ENCODE measurements at regions not wholly inside any gene's neighbourhood (a gene's known extent, or its start where the extent isn't known, plus 50 kb on each side); places are given as distances from the start of the nearest gene placed in this dataset.

- no peaks in the 10 kb centered on the region for H3K36me3 ChIP-seq (ENCODE audit: control insufficient read depth, insufficient read depth, low read length)
- 82 to 83% methylated on average over 1 of the region's 1 CpG for WGBS, 2 experiments (ENCODE audit: insufficient coverage in 2 of 2)
- no peaks in the 10 kb centered on the region for H3K4me1 ChIP-seq (ENCODE audit: control insufficient read depth, insufficient read depth, low read length, poor library complexity, severe bottlenecking)
- no peak overlapping the region for H3K27ac ChIP-seq (ENCODE audit: low read depth, low read length, severe bottlenecking)
- H3K9me3 ChIP-seq (ENCODE audit: control insufficient read depth, low read length): no peaks in the 10 kb centered on the region
- no peak overlapping the region for H3K4me3 ChIP-seq (ENCODE audit: extremely low read depth, insufficient read depth, low read length, poor library complexity, severe bottlenecking)
These were observed 804.2 kb upstream of the SLITRK1 start for GRCh38 chr13:84686458-84686857.

DNA sequence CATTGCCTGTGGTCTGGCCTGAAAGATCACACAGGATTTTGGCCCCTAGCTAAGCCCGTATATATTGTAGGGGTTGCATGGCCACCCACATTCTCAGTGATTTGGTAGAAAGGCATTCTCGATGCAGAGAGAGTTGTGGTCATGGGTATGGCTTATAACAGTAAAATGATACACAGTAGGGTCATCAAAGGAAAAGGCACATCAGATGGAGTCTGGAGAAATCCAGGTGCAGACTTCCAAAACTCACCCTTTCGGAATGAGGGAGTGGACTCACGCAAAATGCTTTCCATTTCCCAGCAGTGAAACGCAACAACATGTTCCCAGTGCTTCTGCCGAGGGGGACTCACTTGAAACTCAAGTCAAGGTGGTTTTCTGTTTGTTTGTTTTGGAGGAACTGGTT is 802.5 kb upstream of the SLITRK1 start:
- WGBS, 2 experiments (ENCODE audit: insufficient coverage in 2 of 2): 85 to 93% methylated on average over 4 to 5 of the region's 6 CpGs
- Histone ChIP-seq H3K36me3 (ENCODE audit: control insufficient read depth, insufficient read depth, low read length) (no peaks in the 10 kb centered on the region), H3K27ac (ENCODE audit: low read depth, low read length, severe bottlenecking) (no peak overlapping the region), H3K4me1 (ENCODE audit: control insufficient read depth, insufficient read depth, low read length, poor library complexity, severe bottlenecking) (no peaks in the 10 kb centered on the region), H3K9me3 (ENCODE audit: control insufficient read depth, low read length) (no peaks in the 10 kb centered on the region), H3K4me3 (ENCODE audit: extremely low read depth, insufficient read depth, low read length, poor library complexity, severe bottlenecking) (no peak overlapping the region)

DNA sequence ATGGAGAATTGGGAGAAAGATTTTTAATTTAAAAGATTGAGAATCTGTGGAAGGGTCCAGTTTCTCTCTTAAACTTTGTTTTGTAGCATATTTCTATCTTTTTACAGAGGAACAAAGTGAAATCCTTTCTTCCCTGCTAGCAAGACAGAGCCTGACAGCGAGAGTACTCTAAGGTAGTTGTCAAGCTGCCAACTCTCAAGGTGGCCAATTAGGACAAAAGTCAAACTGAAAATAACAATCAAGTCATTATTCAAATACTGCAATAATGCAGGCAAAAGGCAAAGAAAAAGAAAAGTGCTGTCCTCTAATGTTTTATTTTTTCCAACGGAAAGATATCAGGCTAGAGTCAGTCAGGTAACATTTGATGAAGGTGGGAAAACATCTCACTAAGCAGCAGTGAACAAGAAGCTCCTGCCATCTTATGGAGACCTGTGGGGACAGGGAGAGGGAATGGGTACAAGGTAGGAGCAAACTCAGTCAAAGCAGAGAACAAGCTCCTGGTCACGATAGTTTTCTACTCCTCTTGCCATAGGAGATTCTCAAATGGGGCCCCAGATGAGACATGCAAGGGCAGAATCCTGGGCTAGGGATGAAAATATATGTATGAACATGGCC is 801.9 kb upstream of the SLITRK1 start:
- H3K4me1 ChIP-seq (ENCODE audit: control insufficient read depth, insufficient read depth, low read length, poor library complexity, severe bottlenecking): no peaks in the 10 kb centered on the region
- H3K4me3 ChIP-seq (ENCODE audit: extremely low read depth, insufficient read depth, low read length, poor library complexity, severe bottlenecking): no peak overlapping the region
- no peak overlapping the region for H3K27ac ChIP-seq (ENCODE audit: low read depth, low read length, severe bottlenecking)
- no peaks in the 10 kb centered on the region for H3K36me3 ChIP-seq (ENCODE audit: control insufficient read depth, insufficient read depth, low read length)
- 93 to 100% methylated on average over 1 to 2 of the region's 3 CpGs for WGBS, 2 experiments (ENCODE audit: insufficient coverage in 2 of 2)
- no peaks in the 10 kb centered on the region for H3K9me3 ChIP-seq (ENCODE audit: control insufficient read depth, low read length)

DNA sequence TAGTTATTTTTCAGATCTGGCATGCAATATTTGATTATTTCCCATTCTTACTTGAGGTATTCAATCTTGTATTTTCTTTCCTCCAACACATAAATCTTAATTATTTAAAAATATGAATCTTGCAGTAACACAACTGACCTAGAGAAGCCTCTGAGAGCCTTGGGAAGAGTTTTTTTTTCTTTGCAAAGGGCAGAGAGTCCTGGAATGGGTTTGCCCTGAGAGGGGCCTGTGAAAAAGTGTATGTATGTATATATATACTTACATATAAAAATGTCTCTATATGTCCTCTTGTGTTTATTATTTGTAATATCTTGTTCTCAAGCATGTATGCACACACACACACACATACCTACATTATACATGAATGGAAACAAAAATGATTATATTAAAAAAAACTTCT is 801.2 kb upstream of the SLITRK1 start:
- Histone ChIP-seq H3K4me3 (ENCODE audit: extremely low read depth, insufficient read depth, low read length, poor library complexity, severe bottlenecking) (no peak overlapping the region), H3K36me3 (ENCODE audit: control insufficient read depth, insufficient read depth, low read length) (no peaks in the 10 kb centered on the region)

GRCh38 chr13:84677836-84678235 is 795.6 kb upstream of the SLITRK1 start:
- H3K9me3 ChIP-seq (ENCODE audit: control insufficient read depth, low read length): no peaks in the 10 kb centered on the region
- H3K36me3 ChIP-seq (ENCODE audit: control insufficient read depth, insufficient read depth, low read length): no peaks in the 10 kb centered on the region
- no CpG with 5 or more reads among the region's 2 CpGs for WGBS, 2 experiments (ENCODE audit: insufficient coverage in 2 of 2)
- no peaks in the 10 kb centered on the region for H3K4me1 ChIP-seq (ENCODE audit: control insufficient read depth, insufficient read depth, low read length, poor library complexity, severe bottlenecking)
- H3K27ac ChIP-seq (ENCODE audit: low read depth, low read length, severe bottlenecking): no peak overlapping the region
- no peak overlapping the region for H3K4me3 ChIP-seq (ENCODE audit: extremely low read depth, insufficient read depth, low read length, poor library complexity, severe bottlenecking)

More for the DNA sequence above, 801.2 kb upstream of the SLITRK1 start:
- H3K27ac ChIP-seq (ENCODE audit: low read depth, low read length, severe bottlenecking): no peak overlapping the region
- H3K4me1 ChIP-seq (ENCODE audit: control insufficient read depth, insufficient read depth, low read length, poor library complexity, severe bottlenecking): no peaks in the 10 kb centered on the region
- no peaks in the 10 kb centered on the region for H3K9me3 ChIP-seq (ENCODE audit: control insufficient read depth, low read length)

GRCh38 chr13:84672616-84673015 is 790.3 kb upstream of the SLITRK1 start:
- H3K4me1 ChIP-seq (ENCODE audit: control insufficient read depth, insufficient read depth, low read length, poor library complexity, severe bottlenecking): no peaks in the 10 kb centered on the region
- no peaks in the 10 kb centered on the region for H3K36me3 ChIP-seq (ENCODE audit: control insufficient read depth, insufficient read depth, low read length)
- no peaks in the 10 kb centered on the region for H3K9me3 ChIP-seq (ENCODE audit: control insufficient read depth, low read length)
- H3K4me3 ChIP-seq (ENCODE audit: extremely low read depth, insufficient read depth, low read length, poor library complexity, severe bottlenecking): no peak overlapping the region
- H3K27ac ChIP-seq (ENCODE audit: low read depth, low read length, severe bottlenecking): no peak overlapping the region
- WGBS, 2 experiments (ENCODE audit: insufficient coverage in 2 of 2): 80% methylated on average over 1 of the region's 3 CpGs; no CpG with 5 or more reads in 1 of the 2 experiments

DNA sequence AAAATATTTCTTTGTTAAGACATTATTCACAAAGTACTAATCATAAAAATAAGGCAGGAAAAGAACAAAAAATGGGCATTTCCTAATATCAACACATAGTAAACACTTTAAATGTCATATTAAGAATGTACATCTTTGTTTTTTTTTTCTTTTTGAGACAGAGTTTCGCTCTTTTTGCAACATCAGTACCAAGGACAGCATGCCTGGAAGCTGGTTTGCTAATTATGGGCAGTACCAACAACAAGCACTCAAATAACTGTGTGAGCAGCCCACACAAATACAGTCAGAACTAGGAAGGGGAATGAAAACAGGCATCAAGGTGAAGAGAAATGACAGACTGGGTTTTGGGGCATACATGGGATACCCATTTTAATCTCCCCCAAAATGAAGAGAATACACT is 788.0 kb upstream of the SLITRK1 start:
- Histone ChIP-seq H3K9me3 (ENCODE audit: control insufficient read depth, low read length) (no peaks in the 10 kb centered on the region), H3K27ac (ENCODE audit: low read depth, low read length, severe bottlenecking) (no peak overlapping the region), H3K36me3 (ENCODE audit: control insufficient read depth, insufficient read depth, low read length) (no peaks in the 10 kb centered on the region), H3K4me1 (ENCODE audit: control insufficient read depth, insufficient read depth, low read length, poor library complexity, severe bottlenecking) (no peaks in the 10 kb centered on the region), H3K4me3 (ENCODE audit: extremely low read depth, insufficient read depth, low read length, poor library complexity, severe bottlenecking) (no peak overlapping the region)
- no CpG with 5 or more reads among the region's 1 CpG for WGBS, 2 experiments (ENCODE audit: insufficient coverage in 2 of 2)

GRCh38 chr13:84668637-84669036 is 786.4 kb upstream of the SLITRK1 start:
- no CpG with 5 or more reads among the region's 1 CpG for WGBS, 2 experiments (ENCODE audit: insufficient coverage in 2 of 2)
- H3K4me3 ChIP-seq (ENCODE audit: extremely low read depth, insufficient read depth, low read length, poor library complexity, severe bottlenecking): no peak overlapping the region
- no peaks in the 10 kb centered on the region for H3K36me3 ChIP-seq (ENCODE audit: control insufficient read depth, insufficient read depth, low read length)
- H3K27ac ChIP-seq (ENCODE audit: low read depth, low read length, severe bottlenecking): no peak overlapping the region
- H3K4me1 ChIP-seq (ENCODE audit: control insufficient read depth, insufficient read depth, low read length, poor library complexity, severe bottlenecking): no peaks in the 10 kb centered on the region
- no peaks in the 10 kb centered on the region for H3K9me3 ChIP-seq (ENCODE audit: control insufficient read depth, low read length)

DNA sequence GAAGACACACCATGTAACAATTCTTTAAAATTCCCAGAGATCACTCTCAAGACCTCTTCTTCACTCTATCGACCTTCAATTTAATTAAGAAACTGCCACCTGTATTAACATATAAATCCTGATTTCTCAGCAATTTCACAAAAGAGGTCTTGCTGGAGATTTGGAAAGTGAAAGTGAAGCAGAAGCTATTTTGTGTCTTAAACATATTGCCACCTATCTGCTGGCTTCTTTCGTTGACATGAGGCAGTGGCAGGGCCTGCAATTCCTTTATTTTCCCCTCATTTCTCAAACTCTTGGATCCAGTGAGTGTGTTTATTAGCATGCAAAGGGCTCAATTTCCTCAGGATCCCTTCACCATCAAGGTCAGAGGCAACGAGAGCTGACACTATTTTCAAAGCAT is 780.2 kb upstream of the SLITRK1 start:
- Histone ChIP-seq H3K4me3 (ENCODE audit: extremely low read depth, insufficient read depth, low read length, poor library complexity, severe bottlenecking) (no peak overlapping the region), H3K36me3 (ENCODE audit: control insufficient read depth, insufficient read depth, low read length) (no peaks in the 10 kb centered on the region), H3K4me1 (ENCODE audit: control insufficient read depth, insufficient read depth, low read length, poor library complexity, severe bottlenecking) (no peaks in the 10 kb centered on the region), H3K9me3 (ENCODE audit: control insufficient read depth, low read length) (no peaks in the 10 kb centered on the region), H3K27ac (ENCODE audit: low read depth, low read length, severe bottlenecking) (no peak overlapping the region)
- 83 to 100% methylated on average over 1 of the region's 3 CpGs for WGBS, 2 experiments (ENCODE audit: insufficient coverage in 2 of 2)

DNA sequence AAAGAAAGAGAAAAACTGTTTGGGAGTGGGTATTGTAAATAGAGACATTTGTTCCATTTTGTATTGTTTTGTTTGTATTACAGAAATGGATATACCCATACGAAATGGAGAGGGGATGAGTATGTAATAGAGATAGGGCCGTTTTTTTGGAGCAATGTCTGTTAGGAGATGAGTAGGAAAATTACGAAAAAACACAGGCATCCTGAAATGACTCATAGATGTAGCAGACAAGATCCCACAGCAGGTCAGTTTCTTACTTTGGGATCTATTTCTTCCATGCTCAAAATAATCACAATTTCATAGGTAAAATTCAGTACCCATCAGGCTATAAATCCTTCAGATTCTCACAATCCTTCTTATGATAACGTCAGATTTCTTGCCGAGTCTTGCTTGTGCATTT is 779.4 kb upstream of the SLITRK1 start:
- Histone ChIP-seq H3K4me1 (ENCODE audit: control insufficient read depth, insufficient read depth, low read length, poor library complexity, severe bottlenecking) (no peaks in the 10 kb centered on the region), H3K36me3 (ENCODE audit: control insufficient read depth, insufficient read depth, low read length) (no peaks in the 10 kb centered on the region), H3K27ac (ENCODE audit: low read depth, low read length, severe bottlenecking) (no peak overlapping the region), H3K4me3 (ENCODE audit: extremely low read depth, insufficient read depth, low read length, poor library complexity, severe bottlenecking) (no peak overlapping the region), H3K9me3 (ENCODE audit: control insufficient read depth, low read length) (no peaks in the 10 kb centered on the region)
- WGBS, 2 experiments (ENCODE audit: insufficient coverage in 2 of 2): 87 to 93% methylated on average over 5 of the region's 5 CpGs

DNA sequence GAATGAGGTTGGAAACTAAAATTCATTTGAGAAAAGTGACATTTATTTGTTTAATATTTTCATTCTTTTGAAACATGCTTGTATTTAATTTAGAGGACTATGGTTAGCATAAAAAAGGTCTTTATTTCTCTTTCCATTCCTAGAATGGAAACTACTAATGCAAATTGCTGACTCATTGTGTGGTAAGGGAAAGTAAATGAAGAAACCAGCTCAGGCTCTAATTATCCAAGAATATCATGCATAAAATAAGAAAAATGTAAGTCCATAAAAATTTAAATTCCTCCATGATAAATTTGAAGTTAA is 777.0 kb upstream of the SLITRK1 start:
- Histone ChIP-seq H3K4me3 (ENCODE audit: extremely low read depth, insufficient read depth, low read length, poor library complexity, severe bottlenecking) (no peak overlapping the region), H3K9me3 (ENCODE audit: control insufficient read depth, low read length) (peaks cover 5% of the 10 kb centered on the region), H3K27ac (ENCODE audit: low read depth, low read length, severe bottlenecking) (no peak overlapping the region), H3K36me3 (ENCODE audit: control insufficient read depth, insufficient read depth, low read length) (no peaks in the 10 kb centered on the region), H3K4me1 (ENCODE audit: control insufficient read depth, insufficient read depth, low read length, poor library complexity, severe bottlenecking) (no peaks in the 10 kb centered on the region)

Data from mesodermal cell (in vitro differentiated cells).